B cell (primary cell): ENCODE measurements at regions not wholly inside any gene's neighbourhood (a gene's known extent, or its start where the extent isn't known, plus 50 kb on each side); places are given as distances from the start of the nearest gene placed in this dataset.

ENCODE experiments used
- EZH2 ChIP-seq: IDR thresholded peaks from 2 replicates; pipeline ENCODE4 v1.6.1; 2012; ENCODE audit warnings: borderline replicate concordance, low read depth, mild to moderate bottlenecking, moderate library complexity, low read length; ENCODE audit not compliant: insufficient read depth, poor library complexity, severe bottlenecking
- TF ChIP-seq, protein P1 (sequence below): fragments of 200-600 bp; IDR thresholded peaks from one replicate; pipeline ENCODE4 v1.8.0; 2022; ENCODE audit warnings: antibody characterized with exemption, mild to moderate bottlenecking

DNA sequence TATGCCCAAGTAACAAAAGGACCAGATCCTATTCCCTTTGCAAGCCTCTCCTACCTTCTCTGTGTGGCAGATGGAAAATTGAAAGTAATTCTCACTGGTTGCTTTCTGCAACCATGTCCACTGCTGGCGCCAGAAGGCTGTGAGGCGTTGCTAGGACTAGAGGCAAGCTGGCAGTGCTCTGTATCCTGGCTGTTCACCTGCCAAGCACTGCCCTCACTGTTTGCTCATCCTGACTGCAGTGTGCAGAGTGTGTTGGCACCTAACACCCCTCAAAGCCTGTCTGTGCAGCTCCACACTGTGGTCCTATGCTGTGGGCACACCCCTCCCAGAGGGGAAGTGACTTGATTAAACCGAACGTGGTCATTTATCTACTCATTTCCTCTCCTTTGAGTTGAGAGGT, 840.7 kb downstream of the NLGN4Y start:
- no peak for TF ChIP-seq EZH2
- TF ChIP-seq, protein P1, sequence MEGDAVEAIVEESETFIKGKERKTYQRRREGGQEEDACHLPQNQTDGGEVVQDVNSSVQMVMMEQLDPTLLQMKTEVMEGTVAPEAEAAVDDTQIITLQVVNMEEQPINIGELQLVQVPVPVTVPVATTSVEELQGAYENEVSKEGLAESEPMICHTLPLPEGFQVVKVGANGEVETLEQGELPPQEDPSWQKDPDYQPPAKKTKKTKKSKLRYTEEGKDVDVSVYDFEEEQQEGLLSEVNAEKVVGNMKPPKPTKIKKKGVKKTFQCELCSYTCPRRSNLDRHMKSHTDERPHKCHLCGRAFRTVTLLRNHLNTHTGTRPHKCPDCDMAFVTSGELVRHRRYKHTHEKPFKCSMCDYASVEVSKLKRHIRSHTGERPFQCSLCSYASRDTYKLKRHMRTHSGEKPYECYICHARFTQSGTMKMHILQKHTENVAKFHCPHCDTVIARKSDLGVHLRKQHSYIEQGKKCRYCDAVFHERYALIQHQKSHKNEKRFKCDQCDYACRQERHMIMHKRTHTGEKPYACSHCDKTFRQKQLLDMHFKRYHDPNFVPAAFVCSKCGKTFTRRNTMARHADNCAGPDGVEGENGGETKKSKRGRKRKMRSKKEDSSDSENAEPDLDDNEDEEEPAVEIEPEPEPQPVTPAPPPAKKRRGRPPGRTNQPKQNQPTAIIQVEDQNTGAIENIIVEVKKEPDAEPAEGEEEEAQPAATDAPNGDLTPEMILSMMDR: no peak
